Spleen (tissue), 11 donors: ENCODE measurements at regions not wholly inside any gene's neighbourhood (a gene's known extent, or its start where the extent isn't known, plus 50 kb on each side); places are given as distances from the start of the nearest gene placed in this dataset.

Source experiments
- DNase-seq: peaks from one replicate; pipeline ENCODE4 v3.0.0-alpha.2; 2020
- H3K27ac ChIP-seq, 8 donors: fragments of 200-600 bp; sonication (generic) in 7 of 8; 1 replicate in 4 of 8; 2 replicates in 4 of 8; pipeline versions ENCODE4 v1.5.0 to v1.8.0; 2016 to 2021; ENCODE audit warnings: inconsistent platforms in 4 of 8, mild to moderate bottlenecking in 4 of 8, moderate library complexity in 1 of 8
- H3K27me3 ChIP-seq, 7 donors: fragments of 200-600 bp; sonication (generic) in 6 of 7; replicated peaks in 1 of 7; 1 replicate in 4 of 7; 2 replicates in 3 of 7; pipeline versions ENCODE4 v1.5.0 to v1.8.0; 2016 to 2021; ENCODE audit warnings: inconsistent platforms in 3 of 7, mild to moderate bottlenecking in 1 of 7
- H3K36me3 ChIP-seq, 6 donors: fragments of 200-600 bp; sonication (generic) in 5 of 6; 1 replicate in 4 of 6; 2 replicates in 2 of 6; pipeline versions ENCODE4 v1.5.0 to v1.8.0; 2016 to 2021; ENCODE audit warnings: inconsistent platforms in 2 of 6
- H3K4me1 ChIP-seq, 6 donors: fragments of 200-600 bp; sonication (generic) in 5 of 6; 1 replicate in 3 of 6; 2 replicates in 3 of 6; pipeline versions ENCODE4 v1.5.0 to v1.8.0; 2016 to 2021; ENCODE audit warnings: inconsistent platforms in 3 of 6
- H3K4me3 ChIP-seq, 8 donors: fragments of 200-600 bp; sonication (generic) in 7 of 8; 1 replicate in 4 of 8; 2 replicates in 4 of 8; pipeline versions ENCODE4 v1.5.0 to v1.8.0; 2016 to 2021; ENCODE audit warnings: inconsistent platforms in 4 of 8, mild to moderate bottlenecking in 4 of 8, moderate library complexity in 2 of 8
- H3K9me3 ChIP-seq, 8 donors: fragments of 200-600 bp; sonication (generic) in 7 of 8; 1 replicate in 4 of 8; 2 replicates in 4 of 8; pipeline versions ENCODE4 v1.5.0 to v1.8.0; 2016 to 2021; ENCODE audit warnings: inconsistent platforms in 4 of 8
- POLR2A ChIP-seq, 3 donors: fragments of 450-650 bp; IDR thresholded peaks; one replicate each; pipeline ENCODE4 v1.5.1; 2017; ENCODE audit warnings: antibody characterized with exemption in 3 of 3, mild to moderate bottlenecking in 1 of 3
- POLR2AphosphoS5 ChIP-seq, 3 donors: sonication (generic); formaldehyde crosslinking; IDR thresholded peaks; one replicate each; pipeline ENCODE4 v1.5.1; 2017; ENCODE audit warnings: antibody characterized with exemption in 3 of 3
- WGBS, 5 donors: extraction: QIAGEN DNeasy Blood & Tissue Kit in 3 of 5; methylation state at CpG; one replicate each; pipeline versions ENCODE4 v1.1.5 to v1.1.7; 2013 to 2018; 5-methylcytosine and 5-hydroxymethylcytosine counted together
- intact Hi-C: fragments of 100-400 bp; cut with DNase I; formaldehyde crosslinking; loops from one replicate; pipeline ENCODE4 v1.15.0; 2023; ENCODE audit warnings: low total_unique reads
- TF ChIP-seq, protein P1 (sequence below), 11 experiments: fragments of 200-600 bp in 7 of 11; fragments of 450-650 bp in 4 of 11; sonication (generic) in 4 of 11; IDR thresholded peaks in 8 of 11; conservative IDR thresholded peaks in 3 of 11; 1 replicate in 7 of 11; 2 replicates in 4 of 11; pipeline versions ENCODE4 v1.4.0 to v1.8.0; 2016 to 2021; ENCODE audit warnings: antibody characterized with exemption in 11 of 11, inconsistent platforms in 4 of 11, mild to moderate bottlenecking in 1 of 11
- donor health status: healthy with polysubstance abuse.
- donor health status: DM: no; HTN: no; CAD: no; lungs with moderate emphysema.
- donor health status: DM: no; HTN: no; CAD: no.
- donor health status: Bipolar disorder and iron deficiency.
- donor health status: healthy.
- donor health status: DM: no; HTN: no; CAD: no.
- donor health status: DM: yes; HTN: yes; CAD: no.

GRCh38 chr3:59320080-59320479 lies 270.3 kb upstream of the CFAP20DC start:
- no peaks in the 10 kb centered on the region for H3K4me1 ChIP-seq
- H3K27me3 ChIP-seq, result no peaks in the 10 kb centered on the region
- 91 to 96% (median 95%) methylated on average over 4 of the region's 4 CpGs for WGBS, 5 donors
- no peaks in the 10 kb centered on the region for H3K36me3 ChIP-seq
- no peak for DNase-seq
- TF ChIP-seq, protein P1, sequence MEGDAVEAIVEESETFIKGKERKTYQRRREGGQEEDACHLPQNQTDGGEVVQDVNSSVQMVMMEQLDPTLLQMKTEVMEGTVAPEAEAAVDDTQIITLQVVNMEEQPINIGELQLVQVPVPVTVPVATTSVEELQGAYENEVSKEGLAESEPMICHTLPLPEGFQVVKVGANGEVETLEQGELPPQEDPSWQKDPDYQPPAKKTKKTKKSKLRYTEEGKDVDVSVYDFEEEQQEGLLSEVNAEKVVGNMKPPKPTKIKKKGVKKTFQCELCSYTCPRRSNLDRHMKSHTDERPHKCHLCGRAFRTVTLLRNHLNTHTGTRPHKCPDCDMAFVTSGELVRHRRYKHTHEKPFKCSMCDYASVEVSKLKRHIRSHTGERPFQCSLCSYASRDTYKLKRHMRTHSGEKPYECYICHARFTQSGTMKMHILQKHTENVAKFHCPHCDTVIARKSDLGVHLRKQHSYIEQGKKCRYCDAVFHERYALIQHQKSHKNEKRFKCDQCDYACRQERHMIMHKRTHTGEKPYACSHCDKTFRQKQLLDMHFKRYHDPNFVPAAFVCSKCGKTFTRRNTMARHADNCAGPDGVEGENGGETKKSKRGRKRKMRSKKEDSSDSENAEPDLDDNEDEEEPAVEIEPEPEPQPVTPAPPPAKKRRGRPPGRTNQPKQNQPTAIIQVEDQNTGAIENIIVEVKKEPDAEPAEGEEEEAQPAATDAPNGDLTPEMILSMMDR (IDR thresholded peaks at IDR 0.05 in 8 of 11, conservative IDR thresholded peaks at IDR 0.05 in 3 of 11), result no peak
- TF ChIP-seq POLR2AphosphoS5 (IDR thresholded peaks at IDR 0.05) (no peak), POLR2A (IDR thresholded peaks at IDR 0.05) (no peak)
- intact Hi-C loops, result no loop called here
- no peak overlapping the region for H3K4me3 ChIP-seq
- no peaks in the 10 kb centered on the region for H3K9me3 ChIP-seq
- H3K27ac ChIP-seq, result no peak overlapping the region

DNA sequence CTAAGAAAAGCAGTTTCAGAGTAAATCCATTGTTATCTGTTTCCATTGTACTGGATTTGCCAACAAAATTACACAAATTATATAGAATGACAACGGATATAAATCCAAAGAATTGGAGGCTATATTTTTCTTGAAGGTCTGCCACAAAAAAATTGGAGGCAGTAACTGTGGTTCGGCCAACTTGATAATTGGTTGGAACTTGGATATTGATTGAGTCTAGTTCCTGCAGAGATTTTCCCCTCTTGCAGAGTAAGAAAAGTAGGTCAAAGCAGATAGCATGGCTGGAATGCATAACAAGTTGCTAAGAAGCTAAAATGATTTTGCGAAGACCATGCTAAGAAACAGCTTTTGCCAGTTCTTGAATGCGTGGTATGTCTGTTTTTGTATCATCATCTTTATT lies 269.6 kb upstream of the CFAP20DC start:
- Histone ChIP-seq H3K4me3 (no peak overlapping the region), H3K36me3 (no peaks in the 10 kb centered on the region), H3K27ac (no peak overlapping the region), H3K4me1 (no peaks in the 10 kb centered on the region), H3K27me3 (no peaks in the 10 kb centered on the region), H3K9me3 (no peaks in the 10 kb centered on the region)
- no peak for TF ChIP-seq POLR2AphosphoS5 (IDR thresholded peaks at IDR 0.05)
- no peak for TF ChIP-seq POLR2A (IDR thresholded peaks at IDR 0.05)
- TF ChIP-seq, protein P1 (IDR thresholded peaks at IDR 0.05 in 8 of 11, conservative IDR thresholded peaks at IDR 0.05 in 3 of 11), result no peak
- intact Hi-C loops, result no loop called here
- no peak for DNase-seq
- WGBS, 5 donors, result 90 to 96% (median 93%) methylated on average over 4 of the region's 4 CpGs

GRCh38 chr3:59318881-59319280 lies 269.1 kb upstream of the CFAP20DC start:
- Histone ChIP-seq H3K9me3 (no peaks in the 10 kb centered on the region), H3K4me1 (no peaks in the 10 kb centered on the region), H3K27ac (no peak overlapping the region), H3K27me3 (no peaks in the 10 kb centered on the region), H3K36me3 (no peaks in the 10 kb centered on the region), H3K4me3 (no peak overlapping the region)
- no peak for TF ChIP-seq POLR2AphosphoS5 (IDR thresholded peaks at IDR 0.05)
- TF ChIP-seq, protein P1 (IDR thresholded peaks at IDR 0.05 in 8 of 11, conservative IDR thresholded peaks at IDR 0.05 in 3 of 11), result no peak
- no peak for TF ChIP-seq POLR2A (IDR thresholded peaks at IDR 0.05)
- DNase-seq, result no peak
- WGBS, 5 donors, result 34 to 46% (median 37%) methylated on average over 1 of the region's 1 CpG
- intact Hi-C loops, result no loop called here

- Histone ChIP-seq H3K9me3 (no peaks in the 10 kb centered on the region), H3K27me3 (no peaks in the 10 kb centered on the region), H3K36me3 (no peaks in the 10 kb centered on the region), H3K4me1 (no peaks in the 10 kb centered on the region), H3K4me3 (no peak overlapping the region), H3K27ac (no peak overlapping the region)
- no peak for TF ChIP-seq POLR2A (IDR thresholded peaks at IDR 0.05)
- TF ChIP-seq, protein P1 (IDR thresholded peaks at IDR 0.05 in 8 of 11, conservative IDR thresholded peaks at IDR 0.05 in 3 of 11), result no peak
- TF ChIP-seq POLR2AphosphoS5 (IDR thresholded peaks at IDR 0.05), result no peak
- no peak for DNase-seq
- 88 to 93% (median 91%) methylated on average over 6 of the region's 6 CpGs for WGBS, 5 donors
- intact Hi-C loops, result no loop called here
Measured at GRCh38 chr3:59317386-59317785, 267.6 kb upstream of the CFAP20DC start.
